KMS-11 (cell line): ENCODE measurements at regions not wholly inside any gene's neighbourhood (a gene's known extent, or its start where the extent isn't known, plus 50 kb on each side); places are given as distances from the start of the nearest gene placed in this dataset.

Experiments
- H2AFZ ChIP-seq: fragments of 200-600 bp; sonication (generic); 2 replicates; pipeline ENCODE4 v1.6.1; 2016; ENCODE audit warnings: antibody characterized with exemption, mixed run types, low read depth
- H3K27ac ChIP-seq: fragments of 200-600 bp; sonication (generic); 2 replicates; pipeline ENCODE4 v1.6.1; 2016; ENCODE audit warnings: mild to moderate bottlenecking, mixed run types
- H3K27me3 ChIP-seq: fragments of 200-600 bp; sonication (generic); 2 replicates; pipeline ENCODE4 v1.6.1; 2017; ENCODE audit warnings: mild to moderate bottlenecking, low read depth, mixed run types, moderate library complexity; ENCODE audit not compliant: insufficient read depth
- H3K36me3 ChIP-seq: fragments of 200-600 bp; sonication (generic); 2 replicates; pipeline ENCODE4 v1.6.1; 2017; ENCODE audit warnings: mild to moderate bottlenecking, mixed run types; ENCODE audit not compliant: insufficient read depth
- H3K4me1 ChIP-seq: fragments of 200-600 bp; sonication (generic); 2 replicates; pipeline ENCODE4 v1.6.1; 2016; ENCODE audit warnings: mild to moderate bottlenecking, low read depth, mixed run types; ENCODE audit not compliant: poor library complexity, severe bottlenecking
- H3K4me2 ChIP-seq: fragments of 200-600 bp; sonication (generic); 2 replicates; pipeline ENCODE4 v1.7.0; 2016; ENCODE audit warnings: mild to moderate bottlenecking, mixed run types
- H3K4me3 ChIP-seq: fragments of 200-600 bp; sonication (generic); IDR thresholded peaks from 2 replicates; pipeline ENCODE4 v1.6.1; 2017; ENCODE audit warnings: low read depth, low read length, mixed read lengths; ENCODE audit not compliant: insufficient read depth
- H3K79me2 ChIP-seq: fragments of 200-600 bp; sonication (generic); 2 replicates; pipeline ENCODE4 v1.6.1; 2016; ENCODE audit warnings: low read depth, mixed run types; ENCODE audit not compliant: insufficient read depth
- H3K9ac ChIP-seq: fragments of 200-600 bp; sonication (generic); 2 replicates; pipeline ENCODE4 v1.6.1; 2016; ENCODE audit warnings: mild to moderate bottlenecking, mixed run types
- H4K20me1 ChIP-seq: fragments of 200-600 bp; sonication (generic); 2 replicates; pipeline ENCODE4 v1.6.1; 2016; ENCODE audit warnings: mild to moderate bottlenecking, mixed run types; ENCODE audit not compliant: insufficient read depth
- TF ChIP-seq, protein P1 (sequence below): fragments of 200-600 bp; sonication (generic); conservative IDR thresholded peaks from 2 replicates; pipeline ENCODE4 v1.6.1; 2017; ENCODE audit warnings: low read depth, mild to moderate bottlenecking, antibody characterized with exemption, low read length, moderate library complexity, mixed read lengths

DNA sequence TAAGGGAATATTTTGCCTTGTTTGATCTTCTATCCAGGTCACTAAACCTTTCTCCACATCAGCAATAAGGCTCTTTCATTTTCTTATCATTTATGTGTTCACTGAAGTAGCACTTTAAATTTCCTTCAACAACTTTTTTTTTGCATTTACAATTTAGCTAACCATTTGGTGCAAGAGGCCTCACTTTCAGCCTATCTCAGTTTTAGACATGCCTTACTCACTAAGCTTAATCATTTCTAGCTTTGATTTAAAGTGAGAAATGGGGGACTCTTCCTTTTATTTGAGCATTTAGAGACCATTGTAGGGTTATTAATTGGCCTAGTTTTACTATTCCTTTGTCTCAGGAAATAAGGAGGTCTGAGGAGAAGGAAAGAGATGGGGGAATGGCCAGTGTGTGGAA is 250.5 kb downstream of the AUH start:
- Histone ChIP-seq H3K4me1 (peaks cover 3% of the 10 kb centered on the region), H3K4me2 (no peak overlapping the region), H3K79me2 (peaks cover 5% of the 10 kb centered on the region; the same call in 1 of the 2 replicates), H3K9ac (no peak overlapping the region), H4K20me1 (no peaks in the 10 kb centered on the region), H2AFZ (no peak overlapping the region), H3K27me3 (no peaks in the 10 kb centered on the region), H3K36me3 (peaks cover 4% of the 10 kb centered on the region; the same call in 1 of the 2 replicates), H3K27ac (no peak overlapping the region), H3K4me3 (no peak overlapping the region)
- TF ChIP-seq, protein P1, sequence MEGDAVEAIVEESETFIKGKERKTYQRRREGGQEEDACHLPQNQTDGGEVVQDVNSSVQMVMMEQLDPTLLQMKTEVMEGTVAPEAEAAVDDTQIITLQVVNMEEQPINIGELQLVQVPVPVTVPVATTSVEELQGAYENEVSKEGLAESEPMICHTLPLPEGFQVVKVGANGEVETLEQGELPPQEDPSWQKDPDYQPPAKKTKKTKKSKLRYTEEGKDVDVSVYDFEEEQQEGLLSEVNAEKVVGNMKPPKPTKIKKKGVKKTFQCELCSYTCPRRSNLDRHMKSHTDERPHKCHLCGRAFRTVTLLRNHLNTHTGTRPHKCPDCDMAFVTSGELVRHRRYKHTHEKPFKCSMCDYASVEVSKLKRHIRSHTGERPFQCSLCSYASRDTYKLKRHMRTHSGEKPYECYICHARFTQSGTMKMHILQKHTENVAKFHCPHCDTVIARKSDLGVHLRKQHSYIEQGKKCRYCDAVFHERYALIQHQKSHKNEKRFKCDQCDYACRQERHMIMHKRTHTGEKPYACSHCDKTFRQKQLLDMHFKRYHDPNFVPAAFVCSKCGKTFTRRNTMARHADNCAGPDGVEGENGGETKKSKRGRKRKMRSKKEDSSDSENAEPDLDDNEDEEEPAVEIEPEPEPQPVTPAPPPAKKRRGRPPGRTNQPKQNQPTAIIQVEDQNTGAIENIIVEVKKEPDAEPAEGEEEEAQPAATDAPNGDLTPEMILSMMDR: no peak

DNA sequence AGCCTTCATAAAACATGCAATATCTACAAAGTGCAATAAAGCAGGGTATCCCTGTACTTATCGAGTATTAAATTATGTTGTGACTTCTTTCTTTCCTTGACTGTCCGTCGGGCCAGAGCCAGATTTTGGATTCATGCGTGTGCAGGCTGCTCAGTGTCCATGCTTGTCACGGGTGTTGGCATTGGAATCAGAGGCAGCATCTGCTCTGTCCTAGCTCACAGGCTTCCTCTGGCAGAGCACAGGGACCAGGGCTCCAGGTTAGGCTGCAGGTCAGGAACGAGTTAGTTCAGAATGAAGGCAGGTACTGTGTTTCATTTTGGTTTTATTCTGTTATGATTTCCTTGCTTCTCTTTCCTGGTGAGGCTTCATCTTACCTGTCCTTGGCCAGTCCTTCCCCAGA is 249.8 kb downstream of the AUH start:
- H2AFZ ChIP-seq: no peak overlapping the region
- H3K27me3 ChIP-seq: no peaks in the 10 kb centered on the region
- H4K20me1 ChIP-seq: no peaks in the 10 kb centered on the region
- TF ChIP-seq, protein P1: no peak
- peaks cover 4% of the 10 kb centered on the region; the same call in 1 of the 2 replicates for H3K36me3 ChIP-seq
- H3K27ac ChIP-seq: no peak overlapping the region
- no peak overlapping the region for H3K4me2 ChIP-seq
- peaks cover 5% of the 10 kb centered on the region; the same call in 1 of the 2 replicates for H3K79me2 ChIP-seq
- peaks cover 3% of the 10 kb centered on the region for H3K4me1 ChIP-seq
- no peak overlapping the region for H3K4me3 ChIP-seq
- no peak overlapping the region for H3K9ac ChIP-seq

DNA sequence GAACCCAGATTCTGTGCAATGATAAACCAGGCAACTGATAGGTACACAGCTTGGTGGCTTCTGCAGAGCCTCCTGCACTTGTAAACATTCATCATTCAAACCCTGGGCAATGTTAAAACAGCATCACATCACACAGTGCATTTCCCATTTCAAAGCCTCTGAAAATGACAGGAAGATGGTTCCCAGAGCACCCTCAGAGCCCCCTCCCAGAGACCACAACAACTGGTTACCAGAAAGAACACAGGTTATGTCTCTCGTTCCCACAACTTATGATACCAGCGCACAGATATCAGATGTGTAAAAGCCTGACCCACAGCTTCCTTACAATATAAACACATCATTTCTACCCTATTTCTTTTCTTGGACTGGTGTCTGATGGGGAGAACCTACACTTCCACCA is 248.7 kb downstream of the AUH start:
- no peak overlapping the region for H3K27ac ChIP-seq
- H4K20me1 ChIP-seq: no peaks in the 10 kb centered on the region
- H3K9ac ChIP-seq: no peak overlapping the region
- H3K36me3 ChIP-seq: peaks cover 4% of the 10 kb centered on the region; the same call in 1 of the 2 replicates
- TF ChIP-seq, protein P1: no peak
- H3K4me1 ChIP-seq: peaks cover 3% of the 10 kb centered on the region
- H3K79me2 ChIP-seq: peaks cover 5% of the 10 kb centered on the region; the same call in 1 of the 2 replicates
- H3K27me3 ChIP-seq: no peaks in the 10 kb centered on the region
- no peak overlapping the region for H2AFZ ChIP-seq
- H3K4me2 ChIP-seq: no peak overlapping the region
- no peak overlapping the region for H3K4me3 ChIP-seq

DNA sequence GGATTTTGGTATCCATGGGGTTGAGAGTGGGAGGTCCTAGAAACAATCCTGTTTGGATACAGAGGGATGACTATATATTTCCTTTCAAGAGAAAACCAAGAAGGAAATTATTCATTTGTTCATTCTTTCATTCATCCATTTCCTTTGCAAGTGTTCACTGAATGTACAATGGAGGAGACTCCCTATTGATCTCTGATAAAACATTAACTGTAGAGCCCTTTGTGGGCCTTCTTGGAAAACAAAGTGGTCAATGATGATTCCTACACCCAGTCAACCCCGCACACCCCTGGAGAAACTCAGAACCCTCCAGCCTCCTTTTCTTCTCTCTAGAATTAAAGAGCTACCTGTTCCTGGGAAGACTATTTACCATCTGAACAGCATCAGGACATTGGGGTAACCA is 247.3 kb downstream of the AUH start:
- Histone ChIP-seq H3K4me2 (no peak overlapping the region), H3K79me2 (peaks cover 5% of the 10 kb centered on the region; the same call in 1 of the 2 replicates), H3K9ac (no peak overlapping the region), H3K27me3 (no peaks in the 10 kb centered on the region), H3K36me3 (peaks cover 4% of the 10 kb centered on the region; the same call in 1 of the 2 replicates), H4K20me1 (no peaks in the 10 kb centered on the region), H2AFZ (no peak overlapping the region), H3K27ac (no peak overlapping the region), H3K4me3 (no peak overlapping the region), H3K4me1 (peaks cover 3% of the 10 kb centered on the region)
- TF ChIP-seq, protein P1: no peak
